ENCODE measurements at regions not wholly inside any gene's neighbourhood (a gene's known extent, or its start where the extent isn't known, plus 50 kb on each side); places are given as distances from the start of the nearest gene placed in this dataset.
"Not testable (repeated sequence)": the region's sequence is repeated elsewhere in the genome, so short reads cannot be mapped to it uniquely, and the experiment has no call there.

- Histone ChIP-seq H3K4me3 (ENCODE audit: insufficient read depth, low read length) (no peak overlapping the region), H3K36me3 (ENCODE audit: insufficient read depth, low read length) (no peaks in the 10 kb centered on the region), H3K27ac (ENCODE audit: low read depth, low read length) (no peak overlapping the region), H4K20me1 (ENCODE audit: insufficient read depth, low read length) (no peaks in the 10 kb centered on the region), H3K9me3 (ENCODE audit: low read depth, low read length) (no peaks in the 10 kb centered on the region), H2AFZ (ENCODE audit: low read length) (no peak overlapping the region), H3K27me3 (ENCODE audit: insufficient read depth, low read length) (no peaks in the 10 kb centered on the region), H3K4me2 (ENCODE audit: insufficient read depth, low read length) (no peak overlapping the region), H3K79me2 (ENCODE audit: insufficient read depth, low read length) (no peaks in the 10 kb centered on the region), H3K4me1 (ENCODE audit: insufficient read depth, low read length) (no peaks in the 10 kb centered on the region)
- no peak for DNase-seq (ENCODE audit: insufficient read length, low spot score, missing footprints)
- no peak for TF ChIP-seq CTCF (IDR thresholded peaks at IDR 0.05; ENCODE audit: extremely low read depth, low read depth, low read length)
These were observed 134.4 kb downstream of the ZNF608 start for GRCh38 chr5:124612023-124612422.

DNA sequence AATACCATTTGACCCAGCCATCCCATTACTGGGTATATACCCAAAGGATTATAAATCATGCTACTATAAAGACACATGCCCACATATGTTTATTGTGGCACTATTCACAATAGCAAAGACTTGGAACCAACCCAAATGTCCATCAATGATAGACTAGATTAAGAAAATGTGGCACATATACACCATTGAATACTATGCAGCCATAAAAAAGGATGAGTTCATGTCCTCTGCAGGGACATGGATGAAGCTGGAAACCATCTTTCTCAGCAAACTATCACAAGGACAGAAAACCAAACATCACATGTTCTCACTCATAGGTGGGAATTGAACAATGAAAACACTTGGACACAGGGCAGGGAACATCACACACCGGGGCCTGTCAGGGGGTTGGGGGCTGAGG lies 135.2 kb downstream of the ZNF608 start:
- not testable (repeated sequence) for DNase-seq (ENCODE audit: insufficient read length, low spot score, missing footprints); H3K4me1 ChIP-seq (ENCODE audit: insufficient read depth, low read length); H3K79me2 ChIP-seq (ENCODE audit: insufficient read depth, low read length); H3K4me2 ChIP-seq (ENCODE audit: insufficient read depth, low read length); H4K20me1 ChIP-seq (ENCODE audit: insufficient read depth, low read length); H3K36me3 ChIP-seq (ENCODE audit: insufficient read depth, low read length); H3K27ac ChIP-seq (ENCODE audit: low read depth, low read length); H3K9me3 ChIP-seq (ENCODE audit: low read depth, low read length); H3K27me3 ChIP-seq (ENCODE audit: insufficient read depth, low read length); H3K4me3 ChIP-seq (ENCODE audit: insufficient read depth, low read length); H2AFZ ChIP-seq (ENCODE audit: low read length)

GRCh38 chr5:124609685-124610084 lies 136.8 kb downstream of the ZNF608 start:
- H3K79me2 ChIP-seq (ENCODE audit: insufficient read depth, low read length); H3K27ac ChIP-seq (ENCODE audit: low read depth, low read length); H2AFZ ChIP-seq (ENCODE audit: low read length); H3K4me1 ChIP-seq (ENCODE audit: insufficient read depth, low read length); H3K4me2 ChIP-seq (ENCODE audit: insufficient read depth, low read length); H3K27me3 ChIP-seq (ENCODE audit: insufficient read depth, low read length); DNase-seq (ENCODE audit: insufficient read length, low spot score, missing footprints); H3K4me3 ChIP-seq (ENCODE audit: insufficient read depth, low read length); H3K36me3 ChIP-seq (ENCODE audit: insufficient read depth, low read length); H3K9me3 ChIP-seq (ENCODE audit: low read depth, low read length); H4K20me1 ChIP-seq (ENCODE audit: insufficient read depth, low read length): not testable (repeated sequence)

- Histone ChIP-seq H4K20me1 (ENCODE audit: insufficient read depth, low read length) (no peaks in the 10 kb centered on the region), H3K4me3 (ENCODE audit: insufficient read depth, low read length) (no peak overlapping the region), H2AFZ (ENCODE audit: low read length) (no peak overlapping the region), H3K27me3 (ENCODE audit: insufficient read depth, low read length) (no peaks in the 10 kb centered on the region), H3K9me3 (ENCODE audit: low read depth, low read length) (no peaks in the 10 kb centered on the region), H3K79me2 (ENCODE audit: insufficient read depth, low read length) (no peaks in the 10 kb centered on the region), H3K4me2 (ENCODE audit: insufficient read depth, low read length) (no peak overlapping the region), H3K36me3 (ENCODE audit: insufficient read depth, low read length) (no peaks in the 10 kb centered on the region), H3K27ac (ENCODE audit: low read depth, low read length) (no peak overlapping the region), H3K4me1 (ENCODE audit: insufficient read depth, low read length) (no peaks in the 10 kb centered on the region)
- DNase-seq (ENCODE audit: insufficient read length, low spot score, missing footprints): no peak
- TF ChIP-seq CTCF (IDR thresholded peaks at IDR 0.05; ENCODE audit: extremely low read depth, low read depth, low read length): no peak
These were observed 139.9 kb downstream of the ZNF608 start for GRCh38 chr5:124606543-124606942.

DNA sequence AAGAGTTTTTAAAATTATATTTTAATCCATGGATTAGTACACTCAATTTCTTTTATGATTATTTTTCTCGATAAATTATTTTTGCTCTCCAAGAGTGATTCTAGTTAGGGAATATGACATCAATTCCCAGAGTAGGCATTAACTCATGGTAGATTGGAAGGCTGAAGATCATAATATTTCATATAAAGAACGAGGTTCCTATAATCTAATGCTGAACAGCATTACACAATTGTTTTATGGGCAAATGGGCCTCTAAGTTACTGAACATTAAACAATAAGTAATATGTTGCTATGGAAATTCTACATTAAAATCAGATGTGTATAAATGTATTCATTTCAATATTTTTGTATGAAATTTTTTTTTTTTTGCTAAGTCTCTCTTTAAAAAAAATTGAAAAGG lies 140.3 kb downstream of the ZNF608 start:
- Histone ChIP-seq H3K79me2 (ENCODE audit: insufficient read depth, low read length) (no peaks in the 10 kb centered on the region), H3K4me3 (ENCODE audit: insufficient read depth, low read length) (no peak overlapping the region), H3K4me2 (ENCODE audit: insufficient read depth, low read length) (no peak overlapping the region), H3K27me3 (ENCODE audit: insufficient read depth, low read length) (no peaks in the 10 kb centered on the region), H3K36me3 (ENCODE audit: insufficient read depth, low read length) (no peaks in the 10 kb centered on the region), H2AFZ (ENCODE audit: low read length) (no peak overlapping the region), H3K9me3 (ENCODE audit: low read depth, low read length) (no peaks in the 10 kb centered on the region), H4K20me1 (ENCODE audit: insufficient read depth, low read length) (no peaks in the 10 kb centered on the region), H3K27ac (ENCODE audit: low read depth, low read length) (no peak overlapping the region), H3K4me1 (ENCODE audit: insufficient read depth, low read length) (no peaks in the 10 kb centered on the region)
- no peak for DNase-seq (ENCODE audit: insufficient read length, low spot score, missing footprints)
- TF ChIP-seq CTCF (IDR thresholded peaks at IDR 0.05; ENCODE audit: extremely low read depth, low read depth, low read length): no peak
